Amniotic stem cell (primary cell): ENCODE measurements at regions not wholly inside any gene's neighbourhood (a gene's known extent, or its start where the extent isn't known, plus 50 kb on each side); places are given as distances from the start of the nearest gene placed in this dataset.
"Not testable (repeated sequence)": the region's sequence is repeated elsewhere in the genome, so short reads cannot be mapped to it uniquely, and the experiment has no call there.

Experiments used
- DNase-seq: peaks from one replicate; lab custom pipeline; 2025; lab: John Stamatoyannopoulos, UW

- no peak for DNase-seq
Observed at GRCh38 chr9:81814401-81814793, 113.8 kb upstream of the SPATA31D4 start.

- DNase-seq: no peak
Observed at GRCh38 chr9:81814794-81815464, 113.3 kb upstream of the SPATA31D4 start.

- DNase-seq: no peak
Observed at GRCh38 chr9:81815781-81816180, 112.4 kb upstream of the SPATA31D4 start.

- no peak for DNase-seq
Observed at GRCh38 chr9:81819155-81819554, 109.1 kb upstream of the SPATA31D4 start.

- DNase-seq: no peak
Observed at GRCh38 chr9:81819859-81820546, 108.2 kb upstream of the SPATA31D4 start.

- no peak for DNase-seq
Observed at GRCh38 chr9:81822301-81822865, 105.8 kb upstream of the SPATA31D4 start.

GRCh38 chr9:81822967-81823366 is 105.3 kb upstream of the SPATA31D4 start:
- no peak for DNase-seq

GRCh38 chr9:81823672-81824554 is 104.3 kb upstream of the SPATA31D4 start:
- DNase-seq: no peak

GRCh38 chr9:81824802-81825730 is 103.2 kb upstream of the SPATA31D4 start:
- no peak for DNase-seq

- DNase-seq: no peak
Observed at GRCh38 chr9:81825846-81826516, 102.2 kb upstream of the SPATA31D4 start.

GRCh38 chr9:81826517-81826906 is 101.7 kb upstream of the SPATA31D4 start:
- no peak for DNase-seq

- no peak for DNase-seq
Observed at GRCh38 chr9:81827616-81828296, 100.5 kb upstream of the SPATA31D4 start.

GRCh38 chr9:81829195-81829882 is 98.9 kb upstream of the SPATA31D4 start:
- DNase-seq: no peak

- not testable (repeated sequence) for DNase-seq
Observed at GRCh38 chr9:81830431-81830830, 97.8 kb upstream of the SPATA31D4 start.

- no peak for DNase-seq
Observed at GRCh38 chr9:81832571-81833285, 95.5 kb upstream of the SPATA31D4 start.

GRCh38 chr9:81833563-81834345 is 94.5 kb upstream of the SPATA31D4 start:
- no peak for DNase-seq

GRCh38 chr9:81841333-81841732 is 86.9 kb upstream of the SPATA31D4 start:
- DNase-seq: no peak

- no peak for DNase-seq
Observed at GRCh38 chr9:81844131-81844567, 84.1 kb upstream of the SPATA31D4 start.
